GM20431 (cell line): ENCODE measurements at regions not wholly inside any gene's neighbourhood (a gene's known extent, or its start where the extent isn't known, plus 50 kb on each side); places are given as distances from the start of the nearest gene placed in this dataset.
"Not testable (repeated sequence)": the region's sequence is repeated elsewhere in the genome, so short reads cannot be mapped to it uniquely, and the experiment has no call there.

ENCODE experiments used
- in situ Hi-C: fragments of 300-500 bp; cut with MseI, MboI; formaldehyde crosslinking; loops from one replicate; pipeline ENCODE4 v1.15.0; 2020; ENCODE audit warnings: low sequenced_read_pairs; ENCODE audit not compliant: unreplicated experiment

DNA sequence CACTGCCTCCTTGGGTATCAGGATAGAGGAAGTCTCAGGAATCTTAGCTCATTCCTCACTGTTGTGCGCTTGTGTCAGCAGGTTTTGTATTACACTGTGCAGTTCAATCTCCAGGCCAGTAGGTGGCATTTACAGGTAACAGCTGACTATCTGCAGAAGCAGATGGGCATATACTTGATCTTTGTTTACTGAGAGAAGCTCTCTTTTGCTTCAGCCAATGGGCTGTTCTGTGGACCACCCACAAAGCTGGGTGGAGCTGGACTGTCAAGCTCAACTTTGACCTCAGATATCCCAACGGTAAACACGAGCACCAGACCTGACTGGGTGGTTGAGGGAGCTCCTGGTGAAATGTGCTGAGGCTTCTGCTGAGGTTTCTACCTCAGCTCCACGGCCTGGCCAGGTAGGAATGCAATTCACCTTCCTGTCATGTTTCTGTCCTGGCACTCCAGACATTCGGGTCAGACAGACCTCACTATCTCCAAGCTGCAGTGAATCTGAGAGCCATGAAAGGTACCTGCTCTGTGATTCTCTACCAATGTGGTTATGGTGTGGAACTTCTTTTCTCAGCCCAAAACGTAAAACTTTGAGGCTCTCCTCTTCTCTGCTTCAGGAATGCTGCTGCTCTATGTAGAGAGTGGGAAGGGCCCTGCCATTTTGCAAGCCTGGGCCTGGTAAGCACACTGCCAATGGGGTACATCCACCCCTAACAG, 167.9 kb upstream of the ACTBL2 start:
- in situ Hi-C loops = loop anchor here (25.0 kb wide), 1 partner anchor 112 kb away; no protein-coding TSS in a partner anchor

DNA sequence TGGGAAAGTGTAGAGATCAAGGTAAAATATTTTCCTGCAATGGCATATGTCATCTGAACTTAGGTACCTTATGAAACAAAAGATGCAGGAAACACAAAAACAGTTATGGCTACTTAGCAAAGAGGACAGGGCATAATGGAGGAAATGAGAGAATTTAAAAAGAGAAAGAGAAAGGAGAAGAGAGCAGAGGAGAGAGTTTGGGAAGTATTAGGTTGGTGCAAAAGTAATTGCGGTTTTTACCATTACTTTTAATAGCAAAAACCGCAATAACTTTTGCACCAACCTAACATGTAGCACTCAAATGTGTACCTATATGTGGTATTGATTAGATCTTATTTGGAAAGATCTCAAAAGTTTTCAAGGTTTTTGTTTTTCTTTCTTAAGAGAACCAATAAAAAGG, 160.1 kb upstream of the ACTBL2 start:
- in situ Hi-C loops = no loop called here

DNA sequence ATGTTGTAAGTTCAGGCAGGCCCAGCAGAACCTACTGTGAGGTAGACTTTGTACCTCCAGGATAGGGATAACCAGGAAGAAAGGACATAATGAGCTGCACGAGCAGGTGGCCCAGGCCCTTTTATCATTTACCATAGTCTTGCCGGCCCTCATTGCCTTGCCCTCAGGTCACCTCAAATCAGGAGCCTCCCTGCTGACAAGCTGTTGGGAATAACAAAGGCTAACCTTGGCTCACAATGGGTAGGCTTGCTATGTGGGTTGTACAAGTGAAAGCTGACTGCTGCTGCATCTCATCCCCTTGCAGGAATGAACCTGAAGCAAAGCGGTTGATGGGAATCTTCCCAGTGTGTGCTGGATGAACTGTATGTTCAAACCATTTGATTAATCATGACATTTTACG, 159.5 kb upstream of the ACTBL2 start:
- in situ Hi-C loops = no loop called here

DNA sequence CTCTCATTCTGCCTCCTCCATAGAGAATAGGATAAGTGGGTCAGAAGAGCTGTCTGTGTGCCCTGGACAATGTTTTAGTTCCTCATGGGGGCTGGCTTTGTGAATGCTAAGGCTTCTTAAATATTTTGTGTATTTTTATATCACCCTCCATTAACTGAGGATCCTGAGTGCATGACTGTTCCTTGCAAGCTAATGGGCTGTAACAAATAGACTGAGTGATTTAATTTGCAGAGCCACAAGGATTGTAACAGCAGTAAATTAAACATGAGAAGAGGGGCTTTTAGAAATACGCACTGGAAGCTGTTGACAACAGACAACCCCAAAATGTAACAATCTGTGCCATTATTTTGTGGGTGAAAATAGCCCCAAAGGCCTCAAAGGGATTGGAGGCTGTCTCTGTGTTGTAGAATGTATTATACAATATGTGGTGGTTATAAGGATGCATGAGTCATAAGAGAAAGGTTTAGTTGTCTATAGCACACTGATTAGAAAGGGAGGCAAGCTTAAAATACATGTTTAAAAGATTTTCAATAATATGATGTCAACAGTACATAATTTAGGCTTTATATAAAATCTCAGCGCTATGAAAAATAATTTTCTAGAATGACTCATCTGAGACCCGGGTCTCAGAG, 152.7 kb upstream of the ACTBL2 start:
- in situ Hi-C loops = no loop called here

DNA sequence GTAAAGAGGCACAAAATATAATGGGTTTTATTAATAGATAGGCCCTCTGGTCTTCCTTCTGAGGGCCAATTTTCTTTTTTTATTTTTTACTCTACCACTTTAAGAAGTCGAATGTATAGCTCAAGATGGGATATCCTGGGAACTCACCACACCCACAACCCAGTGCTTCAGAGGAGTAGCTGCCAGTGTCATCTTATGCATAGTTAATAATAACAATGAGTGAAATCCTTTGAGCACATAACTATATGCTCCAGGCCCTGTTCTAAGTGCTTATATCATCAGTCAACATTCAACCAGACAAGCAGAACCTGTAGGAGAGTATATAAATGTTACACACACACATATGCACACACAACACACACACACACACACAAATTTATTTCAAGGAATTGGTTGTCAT, 150.3 kb upstream of the ACTBL2 start:
- in situ Hi-C loops = no loop called here

DNA sequence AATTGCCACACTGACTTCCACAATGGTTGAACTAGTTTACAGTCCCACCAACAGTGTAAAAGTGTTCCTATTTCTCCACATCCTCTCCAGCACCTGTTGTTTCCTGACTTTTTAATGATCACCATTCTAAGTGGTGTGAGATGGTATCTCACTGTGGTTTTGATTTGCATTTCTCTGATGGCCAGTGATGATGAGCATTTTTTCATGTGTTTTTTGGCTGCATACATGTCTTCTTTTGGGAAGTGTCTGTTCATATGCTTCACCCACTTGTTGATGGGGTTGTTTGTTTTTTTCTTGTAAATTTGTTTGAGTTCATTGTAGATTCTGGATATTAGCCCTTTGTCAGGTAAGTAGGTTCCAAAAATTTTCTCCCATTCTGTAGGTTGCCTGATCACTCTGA, 148.5 kb upstream of the ACTBL2 start:
- in situ Hi-C loops = not testable (repeated sequence)

DNA sequence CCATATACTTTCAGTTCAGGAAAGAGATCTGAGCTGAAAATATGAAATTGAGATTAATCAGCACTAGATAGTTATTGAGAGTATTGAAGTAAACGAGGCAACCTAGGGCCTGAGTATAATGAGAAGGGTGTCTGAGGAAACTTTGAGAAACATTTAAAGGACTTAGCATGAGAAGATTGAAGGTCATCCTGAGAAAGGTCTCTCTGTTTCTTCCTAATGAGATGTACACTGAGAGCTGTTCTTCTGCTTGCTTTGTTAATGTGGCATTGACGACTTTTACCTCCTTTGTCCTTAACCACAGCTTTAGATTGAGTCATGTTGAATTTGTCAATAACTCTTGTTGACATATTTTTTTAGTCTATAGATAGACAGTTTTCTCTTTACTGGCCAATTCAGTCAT, 145.1 kb upstream of the ACTBL2 start:
- in situ Hi-C loops = no loop called here

DNA sequence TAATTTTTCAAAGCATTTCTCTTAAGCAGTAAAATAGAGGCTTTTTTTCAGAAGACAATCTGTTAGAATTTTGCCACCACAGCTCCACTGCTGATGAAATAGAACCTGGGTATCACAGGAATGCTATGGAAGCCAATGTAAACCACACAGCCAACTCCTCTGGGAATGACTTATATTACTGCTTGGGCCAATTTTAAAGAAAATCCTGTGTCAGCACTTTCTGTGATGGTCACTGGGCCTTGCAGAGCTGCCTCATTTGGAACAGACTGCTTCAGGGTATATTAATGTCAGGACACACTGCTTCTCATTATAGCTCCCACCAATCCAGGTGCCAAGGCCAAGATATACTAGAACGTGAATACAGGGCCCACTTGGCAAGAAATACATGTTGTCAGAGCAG, 144.1 kb upstream of the ACTBL2 start:
- in situ Hi-C loops = no loop called here

DNA sequence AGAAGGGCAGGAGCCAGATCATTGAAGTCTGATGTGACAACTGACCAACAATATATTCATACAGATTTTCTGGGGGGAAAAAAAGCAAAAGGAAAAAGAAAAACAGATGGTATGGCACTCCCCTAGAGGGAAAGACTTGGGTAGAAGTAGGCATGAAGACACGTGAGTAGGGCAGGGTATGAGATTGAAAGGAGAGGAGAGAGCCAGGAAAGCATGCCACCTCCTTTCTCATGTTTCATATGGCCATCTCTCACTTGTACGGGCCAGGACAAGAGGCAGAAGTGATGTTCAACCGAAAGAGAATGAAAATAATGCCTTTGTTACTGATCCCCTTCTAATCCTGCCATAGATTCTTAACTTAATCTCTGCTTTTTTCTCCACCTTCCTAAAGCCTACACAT, 139.0 kb upstream of the ACTBL2 start:
- in situ Hi-C loops = no loop called here

DNA sequence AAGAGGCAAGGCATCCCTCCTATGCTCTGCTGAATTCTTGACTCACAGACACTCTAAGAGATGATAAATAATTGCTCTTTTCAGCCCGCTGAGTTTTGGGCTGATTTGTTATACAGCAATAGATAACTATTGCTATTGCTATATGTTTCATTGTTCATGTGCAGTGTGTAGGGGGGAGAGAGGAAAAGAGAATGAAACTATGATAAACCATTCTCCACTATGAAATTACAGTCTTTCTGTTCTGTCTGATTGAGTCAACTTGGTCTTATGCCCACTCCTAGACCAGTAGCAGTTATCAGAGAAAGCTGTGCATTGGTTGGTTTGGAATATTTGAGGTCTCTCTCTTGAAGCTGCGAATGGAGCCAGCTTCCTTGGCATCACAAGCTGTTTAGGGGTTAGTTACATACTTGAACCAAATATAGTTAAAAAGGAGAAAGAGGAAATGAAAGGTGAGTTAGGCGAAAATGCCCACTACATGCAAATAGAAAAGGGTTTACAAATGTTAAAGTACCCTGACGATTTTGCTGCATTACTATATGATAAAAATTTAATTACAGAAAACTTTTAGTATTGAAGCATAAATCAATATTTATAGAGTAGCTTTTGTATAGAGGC, 136.3 kb upstream of the ACTBL2 start:
- in situ Hi-C loops = no loop called here

DNA sequence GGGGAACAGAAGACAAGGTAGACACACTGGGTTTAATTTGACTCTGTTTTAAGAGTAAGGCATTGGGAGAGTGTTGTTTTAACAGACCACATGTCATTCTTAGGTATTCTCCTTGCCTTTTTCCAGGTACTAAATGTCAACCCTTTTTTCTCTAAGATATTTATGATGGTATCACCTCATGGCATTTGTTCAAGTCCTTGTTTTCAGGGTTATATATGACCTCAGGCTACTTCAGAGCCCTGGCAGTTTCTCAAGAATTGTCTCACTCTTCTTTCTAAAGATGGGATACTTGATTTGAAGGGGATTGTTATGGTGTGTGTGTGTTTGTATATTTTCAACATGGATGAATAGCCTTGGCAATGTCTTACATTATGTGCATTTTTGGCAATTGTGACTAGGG, 131.1 kb upstream of the ACTBL2 start:
- in situ Hi-C loops = no loop called here

DNA sequence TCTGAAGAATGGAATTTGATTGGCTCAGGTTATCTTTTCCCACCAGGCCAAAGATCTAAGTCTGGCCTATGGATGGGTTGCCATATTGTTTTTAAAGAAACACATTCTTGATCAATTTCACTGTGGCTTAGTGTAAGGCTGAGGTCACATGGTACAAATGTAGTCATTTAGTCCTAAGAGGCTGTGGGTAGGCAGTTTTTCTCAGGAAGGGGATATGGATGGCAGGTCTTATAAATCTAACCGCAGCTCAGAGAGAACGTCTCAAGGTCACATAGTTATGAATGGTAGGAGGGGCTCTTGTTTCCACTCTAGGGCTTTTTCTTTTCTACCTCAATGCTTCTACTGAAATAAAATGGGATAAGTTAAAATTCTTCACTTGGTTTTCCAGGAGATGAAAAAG, 128.6 kb upstream of the ACTBL2 start:
- in situ Hi-C loops = no loop called here

DNA sequence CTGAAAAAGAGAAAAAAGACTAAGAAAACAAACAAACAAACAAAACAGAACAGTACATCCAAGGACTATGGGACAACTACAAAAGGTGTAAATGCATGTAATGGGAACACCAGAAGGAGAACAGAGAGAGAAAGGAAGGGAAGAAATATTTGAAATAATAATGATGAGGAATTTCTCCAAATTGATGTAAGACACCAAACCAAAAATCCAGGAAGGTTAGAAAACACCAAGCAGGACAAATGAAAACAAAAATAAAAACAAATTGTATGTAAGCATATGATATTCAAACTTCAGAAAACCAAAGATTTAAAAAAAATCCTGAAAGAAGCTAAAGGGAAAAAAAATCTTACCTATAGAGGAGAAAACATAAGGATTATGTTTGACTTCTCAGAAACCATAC, 125.9 kb upstream of the ACTBL2 start:
- in situ Hi-C loops = no loop called here

DNA sequence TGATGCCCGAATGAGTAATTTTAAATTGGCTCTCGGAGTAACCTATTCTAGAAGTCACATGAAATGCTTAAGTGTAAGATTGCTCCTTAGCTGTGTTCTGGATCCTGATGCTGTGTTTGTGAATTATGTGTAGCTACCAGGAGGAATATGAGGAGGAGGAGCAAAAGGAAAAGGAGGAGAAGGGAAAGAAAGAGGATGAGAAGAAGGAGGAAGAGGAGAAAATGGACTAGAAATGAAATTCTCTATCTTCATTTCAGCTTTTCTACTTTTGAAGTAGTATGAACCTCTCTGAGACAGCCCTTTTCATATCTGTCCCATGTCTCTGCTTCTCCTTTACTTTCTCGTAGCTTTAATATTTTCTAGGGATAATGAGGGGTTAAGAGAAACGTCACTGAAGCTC, 119.4 kb upstream of the ACTBL2 start:
- in situ Hi-C loops = no loop called here

DNA sequence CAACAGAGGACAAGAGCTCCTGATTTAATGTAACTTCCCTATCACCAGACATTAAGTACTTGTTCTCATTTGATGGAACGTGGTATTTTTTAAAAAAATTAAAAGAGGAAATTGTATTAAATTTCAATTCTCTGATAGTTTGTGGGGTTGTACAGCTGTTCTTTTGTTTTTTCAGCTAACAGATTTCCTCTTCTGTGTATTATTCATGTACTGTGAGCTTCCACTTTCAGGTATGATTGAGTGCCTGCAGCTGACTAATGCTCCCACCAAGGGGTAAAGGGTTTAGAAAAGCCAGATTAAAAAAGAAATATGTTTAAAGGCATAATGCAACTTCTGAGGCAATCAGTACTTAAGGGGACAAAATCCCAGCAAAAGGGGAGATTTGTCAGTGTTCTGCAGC, 117.7 kb upstream of the ACTBL2 start:
- in situ Hi-C loops = no loop called here

DNA sequence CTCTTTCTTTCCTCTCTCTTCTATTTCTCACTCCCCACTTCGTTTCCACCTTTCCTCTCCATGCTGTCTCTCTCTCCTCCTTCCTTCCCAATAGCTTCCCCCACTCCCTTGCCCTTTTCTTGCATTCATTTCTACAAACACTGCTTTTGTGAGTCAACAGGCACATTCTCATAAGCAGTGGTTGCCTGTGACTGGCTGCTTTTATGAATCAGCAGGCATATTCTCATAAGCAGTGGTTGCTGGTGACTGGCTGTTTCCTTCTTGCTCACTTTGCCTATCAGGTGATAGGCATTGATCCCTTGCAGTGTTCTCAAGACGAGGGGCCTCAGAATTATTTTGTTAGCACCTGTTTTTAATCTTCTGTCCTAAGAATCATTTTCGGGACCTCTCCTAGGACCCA, 116.1 kb upstream of the ACTBL2 start:
- in situ Hi-C loops = no loop called here

DNA sequence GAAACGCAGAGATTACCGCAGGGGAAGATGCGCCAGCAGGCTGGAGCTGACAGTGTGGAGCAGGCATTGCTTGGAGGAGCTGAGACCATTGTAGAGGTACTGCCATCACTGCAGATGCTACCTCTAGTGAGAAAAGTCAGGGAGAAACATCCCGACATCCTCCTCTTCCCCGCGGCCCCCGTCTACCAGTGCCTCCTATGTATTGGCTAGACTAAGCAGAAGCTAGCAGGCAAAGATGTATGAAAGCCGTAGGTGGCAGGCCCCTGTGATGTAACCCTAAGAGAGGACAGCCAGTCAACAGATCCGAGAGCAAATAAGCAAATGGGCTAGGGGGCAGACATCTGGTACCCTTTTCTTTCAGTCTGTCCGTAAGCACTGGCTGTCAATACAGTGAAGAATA, 115.5 kb upstream of the ACTBL2 start:
- in situ Hi-C loops = no loop called here

DNA sequence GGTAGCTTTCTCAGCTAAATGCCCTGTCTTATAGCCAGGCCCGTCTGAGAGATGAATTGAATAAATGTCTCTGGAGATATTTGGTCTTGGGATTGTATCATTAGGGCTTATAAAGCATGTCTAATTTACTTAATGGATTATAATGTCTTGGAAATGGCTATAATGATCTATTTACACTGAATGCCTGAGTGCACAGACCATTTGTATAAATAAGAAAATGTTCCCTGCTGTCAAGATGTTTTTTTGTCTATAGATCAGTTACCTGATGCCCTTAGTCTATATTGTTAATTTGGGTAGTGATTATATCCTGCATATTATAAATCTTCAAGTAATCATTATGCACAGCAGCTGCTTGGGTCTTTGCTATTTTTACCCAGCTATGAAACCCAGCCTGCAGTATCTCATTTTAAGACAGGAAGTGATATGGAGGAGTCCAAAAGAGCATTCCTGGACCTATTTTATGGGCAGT, 112.9 kb upstream of the ACTBL2 start:
- in situ Hi-C loops = no loop called here

DNA sequence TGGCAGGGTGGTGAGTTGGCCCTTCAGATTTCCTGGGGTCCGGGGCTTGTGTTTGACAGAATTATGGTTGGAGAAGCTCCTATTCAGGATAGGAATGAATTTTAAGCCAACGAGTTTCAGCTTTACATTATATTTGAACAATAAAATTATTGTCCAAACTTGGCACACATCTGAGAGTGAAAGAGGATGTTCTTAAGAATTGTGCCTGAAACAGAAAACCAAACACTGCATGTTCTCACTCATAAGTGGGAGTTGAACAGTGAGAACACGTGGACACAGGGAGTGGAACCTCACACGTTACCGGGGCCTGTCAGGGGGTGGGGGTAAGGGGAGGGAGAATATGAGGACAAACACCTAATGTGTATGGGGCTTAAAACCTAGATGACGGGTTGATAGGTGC, 111.8 kb upstream of the ACTBL2 start:
- in situ Hi-C loops = no loop called here

DNA sequence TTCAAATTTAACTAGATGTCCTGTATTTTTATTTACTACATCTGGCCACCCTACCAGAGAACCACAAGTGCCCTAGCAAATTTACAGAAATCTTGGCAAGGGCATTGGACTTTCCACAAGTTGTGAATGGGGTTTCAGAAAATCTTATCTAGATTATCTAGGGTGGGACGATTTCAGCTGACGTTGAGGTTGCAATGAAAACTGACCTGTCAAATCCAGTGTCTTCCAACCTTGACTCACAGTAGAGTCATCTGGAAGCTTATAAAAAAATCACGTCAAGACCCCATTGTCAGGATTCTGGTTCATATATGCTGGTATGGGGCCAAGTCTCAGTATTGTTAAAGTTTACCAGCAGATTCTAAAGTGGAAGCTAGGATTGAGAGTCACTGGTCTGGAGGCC, 109.6 kb upstream of the ACTBL2 start:
- in situ Hi-C loops = no loop called here

DNA sequence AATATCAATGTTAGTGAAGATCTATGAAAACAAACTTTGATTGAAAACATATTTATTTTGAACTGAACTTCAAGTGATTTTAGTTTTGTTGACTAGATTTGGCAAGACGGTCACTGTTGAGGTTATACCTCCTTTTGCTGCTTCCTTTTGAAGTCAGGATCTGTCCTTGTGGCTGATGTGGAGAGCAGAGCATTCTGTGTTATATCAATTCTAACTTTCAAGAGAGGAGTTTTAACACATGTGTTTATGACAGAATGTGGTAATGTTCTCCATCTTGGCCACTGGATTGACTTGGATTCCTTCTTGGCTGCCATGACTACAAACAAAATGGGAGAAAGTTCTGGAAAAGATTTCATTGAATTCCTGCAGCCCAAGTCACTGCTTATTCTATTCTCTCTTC, 104.0 kb upstream of the ACTBL2 start:
- in situ Hi-C loops = no loop called here
